SK-MEL-5 (cell line): ENCODE measurements at regions not wholly inside any gene's neighbourhood (a gene's known extent, or its start where the extent isn't known, plus 50 kb on each side); places are given as distances from the start of the nearest gene placed in this dataset.
"Not testable (repeated sequence)": the region's sequence is repeated elsewhere in the genome, so short reads cannot be mapped to it uniquely, and the experiment has no call there.

Experiments
- DNase-seq: peaks from one replicate; pipeline ENCODE4 v3.0.0-alpha.2; 2016; ENCODE audit warnings: low read depth, low spot score
- in situ Hi-C: cut with HindIII; loops from 2 replicates; pipeline ENCODE4 v1.10.0; 2016; ENCODE audit warnings: low sequenced_read_pairs, high pct_unique_total_duplicates, low pct_unique_long_range_greater_than_20kb

- in situ Hi-C loops, result no loop called here
- DNase-seq, result no peak
These were observed 437.5 kb downstream of the IGSF11 start for GRCh38 chr3:118597184-118597583.

GRCh38 chr3:118607915-118608820 is 426.5 kb downstream of the IGSF11 start:
- in situ Hi-C loops, result no loop called here
- DNase-seq, result no peak

- no peak for DNase-seq
- in situ Hi-C loops, result no loop called here
These were observed 416.2 kb downstream of the IGSF11 start for GRCh38 chr3:118618247-118619040.

- in situ Hi-C loops, result no loop called here
- no peak for DNase-seq
These were observed 408.2 kb downstream of the IGSF11 start for GRCh38 chr3:118626453-118626852.

- peak; percentile 88 for DNase-seq
- in situ Hi-C loops, result no loop called here
These were observed 405.8 kb downstream of the IGSF11 start for GRCh38 chr3:118628704-118629341.

GRCh38 chr3:118629821-118630220 is 404.8 kb downstream of the IGSF11 start:
- in situ Hi-C loops, result no loop called here
- no peak for DNase-seq

- no peak for DNase-seq
- in situ Hi-C loops, result no loop called here
These were observed 398.9 kb downstream of the IGSF11 start for GRCh38 chr3:118635711-118636110.

- peak; percentile 49 for DNase-seq
- in situ Hi-C loops, result no loop called here
These were observed 397.8 kb downstream of the IGSF11 start for GRCh38 chr3:118636841-118637240.

GRCh38 chr3:118637846-118638245 is 396.8 kb downstream of the IGSF11 start:
- peak; percentile 17 for DNase-seq
- in situ Hi-C loops, result no loop called here

- in situ Hi-C loops, result no loop called here
- no peak for DNase-seq
These were observed 393.0 kb downstream of the IGSF11 start for GRCh38 chr3:118641608-118642007.

- DNase-seq, result no peak
- in situ Hi-C loops, result no loop called here
These were observed 363.5 kb downstream of the IGSF11 start for GRCh38 chr3:118671192-118671591.

- no peak for DNase-seq
- in situ Hi-C loops, result no loop called here
These were observed 359.3 kb downstream of the IGSF11 start for GRCh38 chr3:118675305-118675704.

GRCh38 chr3:118678663-118679062 is 356.0 kb downstream of the IGSF11 start:
- in situ Hi-C loops, result not testable (repeated sequence)

GRCh38 chr3:118682921-118683320 is 351.7 kb downstream of the IGSF11 start:
- in situ Hi-C loops, result no loop called here
- no peak for DNase-seq

More at GRCh38 chr3:118678663-118679062, 356.0 kb downstream of the IGSF11 start:
- DNase-seq, result not testable (repeated sequence)

- DNase-seq, result no peak
- in situ Hi-C loops, result no loop called here
These were observed 351.0 kb downstream of the IGSF11 start for GRCh38 chr3:118683636-118684035.

- in situ Hi-C loops, result no loop called here
- no peak for DNase-seq
These were observed 346.2 kb downstream of the IGSF11 start for GRCh38 chr3:118688396-118688884.

GRCh38 chr3:118692416-118692815 is 342.2 kb downstream of the IGSF11 start:
- in situ Hi-C loops, result no loop called here

More at GRCh38 chr3:118692416-118692815, 342.2 kb downstream of the IGSF11 start:
- DNase-seq, result no peak
